Karpas-422 (cell line): ENCODE measurements at regions not wholly inside any gene's neighbourhood (a gene's known extent, or its start where the extent isn't known, plus 50 kb on each side); places are given as distances from the start of the nearest gene placed in this dataset.

Experiments
- DNase-seq: peaks from one replicate; pipeline ENCODE4 v3.0.0-alpha.2; 2015
- H2AFZ ChIP-seq: fragments of 200-600 bp; sonication (generic); 2 replicates; pipeline ENCODE4 v1.6.1; 2014; ENCODE audit warnings: antibody characterized with exemption, low read length, mixed read lengths
- H3K27ac ChIP-seq: fragments of 200-600 bp; sonication (generic); 2 replicates; pipeline ENCODE4 v1.5.1; 2014; ENCODE audit warnings: mild to moderate bottlenecking, low read length, moderate library complexity
- H3K27me3 ChIP-seq: fragments of 200-600 bp; sonication (generic); 2 replicates; pipeline ENCODE4 v1.6.1; 2014; ENCODE audit warnings: low read length, mixed read lengths
- H3K36me3 ChIP-seq: fragments of 200-600 bp; sonication (generic); 2 replicates; pipeline ENCODE4 v1.6.1; 2014; ENCODE audit warnings: low read length, mixed read lengths; ENCODE audit not compliant: insufficient read depth
- H3K4me1 ChIP-seq: fragments of 200-600 bp; sonication (generic); 2 replicates; pipeline ENCODE4 v1.6.1; 2014; ENCODE audit warnings: mild to moderate bottlenecking, low read length, mixed read lengths
- H3K4me2 ChIP-seq: fragments of 200-600 bp; sonication (generic); 2 replicates; pipeline ENCODE4 v1.6.1; 2014; ENCODE audit warnings: low read length, low read depth, mild to moderate bottlenecking; ENCODE audit not compliant: poor library complexity, severe bottlenecking
- H3K4me3 ChIP-seq: fragments of 200-600 bp; sonication (generic); 2 replicates; pipeline ENCODE4 v1.5.1; 2014; ENCODE audit warnings: mild to moderate bottlenecking, antibody characterized with exemption, low read length, mixed read lengths
- H3K79me2 ChIP-seq: fragments of 200-600 bp; sonication (generic); 2 replicates; pipeline ENCODE4 v1.6.1; 2014; ENCODE audit warnings: mild to moderate bottlenecking, low read length, mixed read lengths
- H3K9ac ChIP-seq: fragments of 200-600 bp; sonication (generic); 2 replicates; pipeline ENCODE4 v1.6.0; 2014; ENCODE audit warnings: low read length
- H3K9me2 ChIP-seq: fragments of 200-600 bp; sonication (generic), shearing (Covaris generic); replicated peaks from 2 replicates; pipeline ENCODE4 v1.6.0; 2014; ENCODE audit warnings: mild to moderate bottlenecking, low read length, moderate library complexity; ENCODE audit not compliant: insufficient read depth
- H3K9me3 ChIP-seq: fragments of 300-700, 200-600 bp; sonication (generic); 2 replicates; pipeline ENCODE4 v1.6.1; 2014; ENCODE audit warnings: low read length, mixed read lengths
- H4K20me1 ChIP-seq: fragments of 200-600 bp; sonication (generic); 2 replicates; pipeline ENCODE4 v1.6.1; 2014; ENCODE audit warnings: mild to moderate bottlenecking, antibody characterized with exemption, low read length, low read depth; ENCODE audit not compliant: insufficient read depth

- DNase-seq = no peak
Observed at GRCh38 chr6:21842875-21843645, 249.5 kb downstream of the SOX4 start.

DNA sequence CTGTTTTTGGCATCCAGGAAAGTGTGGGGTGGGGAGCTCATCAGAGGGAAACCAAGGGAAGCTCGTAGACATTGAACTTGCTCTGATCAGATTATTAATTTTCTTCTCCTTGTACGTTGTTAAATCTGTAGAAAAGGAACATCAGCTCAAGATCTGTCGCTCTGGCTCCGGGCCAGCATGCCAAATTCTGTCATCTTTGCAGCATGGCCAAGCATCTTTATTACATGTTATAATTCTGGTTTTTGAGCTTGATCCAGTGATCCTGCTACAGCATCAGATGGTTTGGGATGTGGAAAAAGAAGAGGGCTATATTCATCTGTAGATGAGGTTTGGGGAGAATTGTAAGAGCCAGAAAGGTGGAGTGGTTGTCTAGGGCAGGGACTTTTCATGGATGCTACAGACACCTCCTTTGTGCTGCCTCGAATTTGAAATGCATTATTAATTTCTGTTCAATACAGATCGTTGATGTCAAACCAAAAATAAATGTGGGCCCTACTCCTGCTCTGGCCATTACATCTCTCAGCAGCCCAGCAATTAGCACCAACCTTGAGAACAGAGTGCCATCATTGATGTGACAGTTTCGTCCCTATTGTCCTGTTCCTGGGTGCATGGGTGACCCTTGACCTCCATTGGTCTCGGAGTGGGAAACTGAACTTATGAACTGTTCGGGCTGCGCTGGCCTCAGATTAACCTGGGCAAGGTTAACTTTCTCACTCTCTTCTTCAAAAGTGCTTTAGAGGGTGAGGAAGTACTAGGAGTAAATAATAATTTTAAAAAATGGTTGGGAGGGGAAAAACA, 250.8 kb downstream of the SOX4 start:
- H3K4me1 ChIP-seq = no peaks in the 10 kb centered on the region
- no peaks in the 10 kb centered on the region for H4K20me1 ChIP-seq
- no peaks in the 10 kb centered on the region for H3K9me2 ChIP-seq
- no peaks in the 10 kb centered on the region for H3K36me3 ChIP-seq
- H3K9me3 ChIP-seq = no peaks in the 10 kb centered on the region
- DNase-seq = no peak
- no peaks in the 10 kb centered on the region for H3K79me2 ChIP-seq
- no peak overlapping the region for H3K4me2 ChIP-seq
- H3K27me3 ChIP-seq = no peaks in the 10 kb centered on the region
- no peak overlapping the region for H3K9ac ChIP-seq
- H3K4me3 ChIP-seq = no peak overlapping the region
- H2AFZ ChIP-seq = no peak overlapping the region
- no peak overlapping the region for H3K27ac ChIP-seq

More at GRCh38 chr6:21842875-21843645, 249.5 kb downstream of the SOX4 start:
- Histone ChIP-seq H3K36me3 (no peaks in the 10 kb centered on the region), H3K27me3 (no peaks in the 10 kb centered on the region), H3K9ac (no peak overlapping the region), H3K79me2 (no peaks in the 10 kb centered on the region), H4K20me1 (no peaks in the 10 kb centered on the region), H3K4me2 (no peak overlapping the region), H3K4me3 (no peak overlapping the region), H3K4me1 (no peaks in the 10 kb centered on the region), H3K9me2 (no peaks in the 10 kb centered on the region), H3K27ac (no peak overlapping the region), H3K9me3 (no peaks in the 10 kb centered on the region), H2AFZ (no peak overlapping the region)

- H2AFZ ChIP-seq = no peak overlapping the region
- no peak for DNase-seq
- H3K4me2 ChIP-seq = no peak overlapping the region
- no peak overlapping the region for H3K9ac ChIP-seq
- no peaks in the 10 kb centered on the region for H3K9me3 ChIP-seq
- no peaks in the 10 kb centered on the region for H3K79me2 ChIP-seq
- H4K20me1 ChIP-seq = no peaks in the 10 kb centered on the region
- no peaks in the 10 kb centered on the region for H3K4me1 ChIP-seq
- H3K9me2 ChIP-seq = no peaks in the 10 kb centered on the region
- H3K27me3 ChIP-seq = no peaks in the 10 kb centered on the region
- no peak overlapping the region for H3K27ac ChIP-seq
- no peak overlapping the region for H3K4me3 ChIP-seq
- no peaks in the 10 kb centered on the region for H3K36me3 ChIP-seq
Observed at GRCh38 chr6:21845018-21845417, 251.5 kb downstream of the SOX4 start.

DNA sequence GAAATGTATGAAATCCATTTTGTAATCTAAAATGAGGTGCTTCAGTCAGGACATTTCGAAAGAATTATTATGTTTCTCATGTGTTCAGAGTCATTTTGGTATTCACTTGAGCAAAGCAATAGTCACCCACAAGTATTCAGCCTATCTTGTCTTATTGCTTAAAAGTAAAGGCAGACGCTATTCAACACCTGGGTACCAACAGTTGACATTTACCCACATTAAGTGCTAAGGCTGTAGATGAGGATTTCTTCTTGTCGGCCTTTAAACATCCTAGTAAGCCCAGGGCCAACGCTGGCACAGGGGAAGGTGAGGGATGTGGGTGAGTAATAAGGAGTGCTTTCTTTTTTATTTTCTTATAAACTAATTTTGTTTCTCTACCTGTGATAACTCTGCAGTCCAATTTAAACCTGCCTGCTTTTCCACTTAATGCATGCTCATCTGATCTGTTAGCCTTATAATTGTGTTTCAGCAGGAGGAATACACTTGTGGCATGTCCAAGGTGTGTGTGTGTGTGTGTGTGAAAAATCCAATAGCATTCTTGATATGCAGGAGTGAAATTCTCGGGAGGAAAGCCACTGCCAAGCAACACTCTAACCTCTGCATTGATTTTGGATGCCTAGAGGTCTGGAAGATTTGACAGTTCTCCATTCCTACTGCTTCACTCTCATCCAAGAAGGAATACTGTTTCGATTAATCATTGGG, 252.0 kb downstream of the SOX4 start:
- no peak for DNase-seq
- Histone ChIP-seq H3K9ac (no peak overlapping the region), H3K79me2 (no peaks in the 10 kb centered on the region), H3K9me2 (no peaks in the 10 kb centered on the region), H3K4me1 (no peaks in the 10 kb centered on the region), H3K9me3 (no peaks in the 10 kb centered on the region), H3K36me3 (no peaks in the 10 kb centered on the region), H4K20me1 (no peaks in the 10 kb centered on the region), H3K4me3 (no peak overlapping the region), H2AFZ (no peak overlapping the region), H3K4me2 (no peak overlapping the region), H3K27ac (no peak overlapping the region), H3K27me3 (no peaks in the 10 kb centered on the region)

- DNase-seq = no peak
Observed at GRCh38 chr6:21846541-21847451, 253.2 kb downstream of the SOX4 start.

DNA sequence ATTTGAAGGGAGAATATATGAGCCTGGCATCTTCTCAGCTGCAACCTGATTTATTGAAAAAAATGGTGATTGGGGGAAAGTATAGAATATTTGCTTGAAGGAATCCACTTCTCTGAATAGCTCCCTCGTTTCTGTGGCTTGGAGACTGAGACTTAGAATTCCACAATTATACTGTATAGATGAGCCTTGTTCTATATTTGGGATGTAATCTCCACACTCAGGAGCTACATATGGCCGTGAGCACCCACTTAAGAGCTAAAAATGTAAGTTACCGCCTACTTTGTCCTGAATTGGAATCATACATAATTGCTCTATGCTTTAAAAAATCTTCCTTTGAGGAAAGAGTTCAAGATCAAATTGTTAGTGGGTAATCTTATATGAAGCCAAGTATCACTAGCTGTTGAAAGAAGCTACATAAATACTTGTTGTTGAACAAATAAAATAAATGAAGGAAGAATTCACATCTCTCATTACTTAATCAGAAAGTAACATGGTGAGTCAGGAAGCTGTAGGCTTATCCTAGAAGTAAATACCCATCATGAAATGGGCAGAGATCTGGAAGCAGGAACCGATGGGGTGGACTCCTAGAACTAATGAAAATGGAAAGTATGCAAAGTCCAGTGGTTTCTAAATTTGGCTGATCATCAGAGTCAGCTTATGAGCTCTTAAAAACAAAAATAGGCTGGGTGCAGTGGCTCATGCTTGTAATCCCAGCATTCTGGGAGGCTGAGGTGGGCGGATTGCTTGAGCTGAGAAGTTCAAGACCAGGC, 254.3 kb downstream of the SOX4 start:
- no peaks in the 10 kb centered on the region for H3K4me1 ChIP-seq
- no peak overlapping the region for H3K4me3 ChIP-seq
- H3K36me3 ChIP-seq = no peaks in the 10 kb centered on the region
- no peaks in the 10 kb centered on the region for H3K27me3 ChIP-seq
- DNase-seq = no peak
- H3K79me2 ChIP-seq = no peaks in the 10 kb centered on the region
- no peak overlapping the region for H3K4me2 ChIP-seq
- no peaks in the 10 kb centered on the region for H3K9me2 ChIP-seq
- H2AFZ ChIP-seq = no peak overlapping the region; the same call in 1 of the 2 replicates
- no peaks in the 10 kb centered on the region for H4K20me1 ChIP-seq
- H3K9me3 ChIP-seq = no peaks in the 10 kb centered on the region
- no peak overlapping the region for H3K27ac ChIP-seq
- H3K9ac ChIP-seq = no peak overlapping the region

More at GRCh38 chr6:21846541-21847451, 253.2 kb downstream of the SOX4 start:
- Histone ChIP-seq H3K36me3 (no peaks in the 10 kb centered on the region), H3K4me1 (no peaks in the 10 kb centered on the region), H3K27me3 (no peaks in the 10 kb centered on the region), H3K4me3 (no peak overlapping the region), H2AFZ (no peak overlapping the region), H3K9ac (no peak overlapping the region), H3K9me2 (no peaks in the 10 kb centered on the region), H3K9me3 (no peaks in the 10 kb centered on the region), H3K79me2 (no peaks in the 10 kb centered on the region), H4K20me1 (no peaks in the 10 kb centered on the region), H3K27ac (no peak overlapping the region), H3K4me2 (no peak overlapping the region)

- no peak overlapping the region for H3K4me2 ChIP-seq
Observed at GRCh38 chr6:21850691-21851090, 257.1 kb downstream of the SOX4 start.

More at GRCh38 chr6:21850691-21851090, 257.1 kb downstream of the SOX4 start:
- Histone ChIP-seq H2AFZ (no peak overlapping the region), H4K20me1 (no peaks in the 10 kb centered on the region), H3K4me1 (no peaks in the 10 kb centered on the region), H3K36me3 (no peaks in the 10 kb centered on the region), H3K79me2 (no peaks in the 10 kb centered on the region), H3K9me3 (no peaks in the 10 kb centered on the region), H3K9ac (no peak overlapping the region), H3K27me3 (no peaks in the 10 kb centered on the region), H3K9me2 (no peaks in the 10 kb centered on the region), H3K27ac (no peak overlapping the region), H3K4me3 (no peak overlapping the region)
- DNase-seq = no peak
